ENCODE measurements at regions not wholly inside any gene's neighbourhood (a gene's known extent, or its start where the extent isn't known, plus 50 kb on each side); places are given as distances from the start of the nearest gene placed in this dataset.

DNA sequence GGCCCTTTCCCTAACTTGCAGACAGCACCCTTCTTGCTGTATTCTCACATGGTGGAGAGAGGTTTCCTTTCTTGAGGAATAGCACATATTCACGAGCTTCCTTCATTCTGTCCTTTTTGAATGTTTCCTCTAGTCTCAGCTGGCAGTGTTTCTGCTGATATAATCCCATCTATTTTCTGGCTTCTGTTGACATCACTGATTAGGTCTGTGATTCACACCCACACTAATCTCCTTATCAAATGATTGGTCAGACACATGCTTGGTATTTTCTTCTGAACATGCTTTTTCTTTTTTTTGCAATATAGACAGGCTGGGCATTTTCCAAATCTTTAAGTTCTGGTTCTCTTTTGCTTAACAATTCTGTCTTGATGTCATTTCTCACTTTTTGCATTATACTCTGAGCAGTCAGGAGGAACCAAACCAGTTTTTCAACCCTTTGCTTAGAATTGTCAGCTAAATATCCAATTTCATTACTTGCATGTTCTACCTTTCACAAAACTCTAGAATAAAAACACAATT is 65.4 kb downstream of the OXSM start:
- TF ChIP-seq SNAI2 (CRISPR knock-in tag; IDR thresholded peaks at IDR 0.05) (no peak), GLIS3 (CRISPR knock-in tag; IDR thresholded peaks at IDR 0.05) (no peak), ZFP3 (CRISPR knock-in tag; IDR thresholded peaks at IDR 0.05) (no peak), TCF4 (CRISPR knock-in tag; IDR thresholded peaks at IDR 0.05; ENCODE audit: borderline replicate concordance) (no peak), RARB (CRISPR knock-in tag; IDR thresholded peaks at IDR 0.05) (no peak), TOX (CRISPR knock-in tag; IDR thresholded peaks at IDR 0.05; ENCODE audit: borderline replicate concordance) (no peak), ZNF70 (CRISPR knock-in tag; IDR thresholded peaks at IDR 0.05) (no peak), ZNF8 (CRISPR knock-in tag; IDR thresholded peaks at IDR 0.05) (no peak)
- TF ChIP-seq, protein P1, sequence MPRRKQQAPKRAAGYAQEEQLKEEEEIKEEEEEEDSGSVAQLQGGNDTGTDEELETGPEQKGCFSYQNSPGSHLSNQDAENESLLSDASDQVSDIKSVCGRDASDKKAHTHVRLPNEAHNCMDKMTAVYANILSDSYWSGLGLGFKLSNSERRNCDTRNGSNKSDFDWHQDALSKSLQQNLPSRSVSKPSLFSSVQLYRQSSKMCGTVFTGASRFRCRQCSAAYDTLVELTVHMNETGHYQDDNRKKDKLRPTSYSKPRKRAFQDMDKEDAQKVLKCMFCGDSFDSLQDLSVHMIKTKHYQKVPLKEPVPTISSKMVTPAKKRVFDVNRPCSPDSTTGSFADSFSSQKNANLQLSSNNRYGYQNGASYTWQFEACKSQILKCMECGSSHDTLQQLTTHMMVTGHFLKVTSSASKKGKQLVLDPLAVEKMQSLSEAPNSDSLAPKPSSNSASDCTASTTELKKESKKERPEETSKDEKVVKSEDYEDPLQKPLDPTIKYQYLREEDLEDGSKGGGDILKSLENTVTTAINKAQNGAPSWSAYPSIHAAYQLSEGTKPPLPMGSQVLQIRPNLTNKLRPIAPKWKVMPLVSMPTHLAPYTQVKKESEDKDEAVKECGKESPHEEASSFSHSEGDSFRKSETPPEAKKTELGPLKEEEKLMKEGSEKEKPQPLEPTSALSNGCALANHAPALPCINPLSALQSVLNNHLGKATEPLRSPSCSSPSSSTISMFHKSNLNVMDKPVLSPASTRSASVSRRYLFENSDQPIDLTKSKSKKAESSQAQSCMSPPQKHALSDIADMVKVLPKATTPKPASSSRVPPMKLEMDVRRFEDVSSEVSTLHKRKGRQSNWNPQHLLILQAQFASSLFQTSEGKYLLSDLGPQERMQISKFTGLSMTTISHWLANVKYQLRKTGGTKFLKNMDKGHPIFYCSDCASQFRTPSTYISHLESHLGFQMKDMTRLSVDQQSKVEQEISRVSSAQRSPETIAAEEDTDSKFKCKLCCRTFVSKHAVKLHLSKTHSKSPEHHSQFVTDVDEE (CRISPR knock-in tag; IDR thresholded peaks at IDR 0.05): no peak
- TF ChIP-seq, protein P2, sequence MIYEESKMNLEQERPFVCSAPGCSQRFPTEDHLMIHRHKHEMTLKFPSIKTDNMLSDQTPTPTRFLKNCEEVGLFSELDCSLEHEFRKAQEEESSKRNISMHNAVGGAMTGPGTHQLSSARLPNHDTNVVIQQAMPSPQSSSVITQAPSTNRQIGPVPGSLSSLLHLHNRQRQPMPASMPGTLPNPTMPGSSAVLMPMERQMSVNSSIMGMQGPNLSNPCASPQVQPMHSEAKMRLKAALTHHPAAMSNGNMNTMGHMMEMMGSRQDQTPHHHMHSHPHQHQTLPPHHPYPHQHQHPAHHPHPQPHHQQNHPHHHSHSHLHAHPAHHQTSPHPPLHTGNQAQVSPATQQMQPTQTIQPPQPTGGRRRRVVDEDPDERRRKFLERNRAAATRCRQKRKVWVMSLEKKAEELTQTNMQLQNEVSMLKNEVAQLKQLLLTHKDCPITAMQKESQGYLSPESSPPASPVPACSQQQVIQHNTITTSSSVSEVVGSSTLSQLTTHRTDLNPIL (CRISPR knock-in tag; IDR thresholded peaks at IDR 0.05; ENCODE audit: low read depth): no peak
- ATAC-seq: no peak

DNA sequence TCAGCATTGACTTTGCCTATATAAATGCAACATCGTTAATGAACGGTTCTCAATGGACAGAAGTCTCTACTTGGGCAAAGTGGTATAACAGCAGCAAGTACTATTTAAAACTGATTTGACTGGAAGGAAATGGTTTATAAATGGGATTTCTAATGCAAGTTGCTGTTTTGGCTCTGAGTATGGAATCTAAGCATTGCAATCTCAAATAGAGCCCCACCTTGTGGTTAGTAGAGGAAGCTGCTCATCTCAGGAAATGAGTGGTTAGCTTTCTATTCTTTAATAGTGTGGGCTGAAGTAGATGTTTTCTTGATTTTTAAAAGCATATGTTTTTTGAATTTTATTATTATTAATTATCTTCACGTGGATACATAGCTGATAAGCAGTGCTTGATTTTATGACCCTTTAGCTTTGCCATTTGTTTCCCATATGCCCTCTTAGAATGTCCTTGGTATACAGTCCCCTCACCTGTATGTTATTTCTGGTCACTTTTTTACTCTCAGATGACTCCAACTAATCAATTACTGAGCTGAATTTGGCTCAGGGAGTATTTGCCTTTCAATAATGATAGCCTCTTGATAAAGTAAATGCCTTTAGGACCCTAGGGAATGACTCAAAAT is 67.1 kb downstream of the OXSM start:
- TF ChIP-seq, protein P1 (CRISPR knock-in tag; IDR thresholded peaks at IDR 0.05): no peak
- TF ChIP-seq RARB (CRISPR knock-in tag; IDR thresholded peaks at IDR 0.05) (no peak), SNAI2 (CRISPR knock-in tag; IDR thresholded peaks at IDR 0.05) (no peak), ZFP3 (CRISPR knock-in tag; IDR thresholded peaks at IDR 0.05) (no peak), CSDC2 (CRISPR knock-in tag; IDR thresholded peaks at IDR 0.05) (no peak), ZNF565 (CRISPR knock-in tag; conservative IDR thresholded peaks at IDR 0.05; ENCODE audit: low read depth) (no peak), PPARA (CRISPR knock-in tag; IDR thresholded peaks at IDR 0.05; ENCODE audit: borderline replicate concordance) (no peak), ZFP30 (CRISPR knock-in tag; IDR thresholded peaks at IDR 0.05) (no peak), ZC3H10 (CRISPR knock-in tag; IDR thresholded peaks at IDR 0.05) (no peak)
- TF ChIP-seq, protein P3, sequence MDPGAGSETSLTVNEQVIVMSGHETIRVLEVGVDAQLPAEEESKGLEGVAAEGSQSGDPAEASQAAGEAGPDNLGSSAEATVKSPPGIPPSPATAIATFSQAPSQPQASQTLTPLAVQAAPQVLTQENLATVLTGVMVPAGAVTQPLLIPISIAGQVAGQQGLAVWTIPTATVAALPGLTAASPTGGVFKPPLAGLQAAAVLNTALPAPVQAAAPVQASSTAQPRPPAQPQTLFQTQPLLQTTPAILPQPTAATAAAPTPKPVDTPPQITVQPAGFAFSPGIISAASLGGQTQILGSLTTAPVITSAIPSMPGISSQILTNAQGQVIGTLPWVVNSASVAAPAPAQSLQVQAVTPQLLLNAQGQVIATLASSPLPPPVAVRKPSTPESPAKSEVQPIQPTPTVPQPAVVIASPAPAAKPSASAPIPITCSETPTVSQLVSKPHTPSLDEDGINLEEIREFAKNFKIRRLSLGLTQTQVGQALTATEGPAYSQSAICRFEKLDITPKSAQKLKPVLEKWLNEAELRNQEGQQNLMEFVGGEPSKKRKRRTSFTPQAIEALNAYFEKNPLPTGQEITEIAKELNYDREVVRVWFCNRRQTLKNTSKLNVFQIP (CRISPR knock-in tag; IDR thresholded peaks at IDR 0.05; ENCODE audit: borderline replicate concordance, low read depth): no peak
- ATAC-seq: peak; percentile 74

DNA sequence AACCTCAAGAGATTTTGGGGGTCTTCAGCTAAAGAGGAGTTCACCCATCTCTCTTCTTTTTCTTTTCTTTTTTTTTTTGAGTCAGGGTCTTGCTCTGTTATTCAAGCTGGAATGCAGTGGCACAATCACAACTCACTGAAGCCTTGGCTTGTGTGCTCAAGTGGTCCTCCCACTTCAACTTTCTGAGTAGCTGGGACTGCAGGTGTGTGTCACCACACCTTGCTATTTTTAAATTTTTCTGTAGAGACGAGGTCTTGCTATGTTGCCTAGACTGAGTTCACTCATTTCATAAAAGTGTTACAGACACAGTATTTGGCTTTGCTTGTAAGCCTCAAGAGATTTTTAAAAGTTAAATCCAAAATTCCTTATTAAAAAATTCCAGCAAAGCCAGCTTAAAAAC is 71.7 kb downstream of the OXSM start:
- ATAC-seq: no peak
- TF ChIP-seq BACH2 (CRISPR knock-in tag; IDR thresholded peaks at IDR 0.05; ENCODE audit: borderline replicate concordance) (no peak), ZFP30 (CRISPR knock-in tag; IDR thresholded peaks at IDR 0.05) (no peak), TCF4 (CRISPR knock-in tag; IDR thresholded peaks at IDR 0.05; ENCODE audit: borderline replicate concordance) (no peak), TOX (CRISPR knock-in tag; IDR thresholded peaks at IDR 0.05; ENCODE audit: borderline replicate concordance) (no peak)
- TF ChIP-seq, protein P1 (CRISPR knock-in tag; IDR thresholded peaks at IDR 0.05): no peak
- TF ChIP-seq, protein P4, sequence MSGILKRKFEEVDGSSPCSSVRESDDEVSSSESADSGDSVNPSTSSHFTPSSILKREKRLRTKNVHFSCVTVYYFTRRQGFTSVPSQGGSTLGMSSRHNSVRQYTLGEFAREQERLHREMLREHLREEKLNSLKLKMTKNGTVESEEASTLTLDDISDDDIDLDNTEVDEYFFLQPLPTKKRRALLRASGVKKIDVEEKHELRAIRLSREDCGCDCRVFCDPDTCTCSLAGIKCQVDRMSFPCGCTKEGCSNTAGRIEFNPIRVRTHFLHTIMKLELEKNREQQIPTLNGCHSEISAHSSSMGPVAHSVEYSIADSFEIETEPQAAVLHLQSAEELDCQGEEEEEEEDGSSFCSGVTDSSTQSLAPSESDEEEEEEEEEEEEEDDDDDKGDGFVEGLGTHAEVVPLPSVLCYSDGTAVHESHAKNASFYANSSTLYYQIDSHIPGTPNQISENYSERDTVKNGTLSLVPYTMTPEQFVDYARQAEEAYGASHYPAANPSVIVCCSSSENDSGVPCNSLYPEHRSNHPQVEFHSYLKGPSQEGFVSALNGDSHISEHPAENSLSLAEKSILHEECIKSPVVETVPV (CRISPR knock-in tag; IDR thresholded peaks at IDR 0.05): no peak

Data from SK-N-SH treated with all-trans-retinoic acid at 6 μM for 48 hours (cell line).